ENCODE measurements at regions not wholly inside any gene's neighbourhood (a gene's known extent, or its start where the extent isn't known, plus 50 kb on each side); places are given as distances from the start of the nearest gene placed in this dataset.

GRCh38 chr10:7048061-7048460, 362.8 kb downstream of the SFMBT2 start:
- no peaks in the 10 kb centered on the region for H3K27me3 ChIP-seq (ENCODE audit: insufficient read depth, low read depth)
- no peak overlapping the region for H3K4me2 ChIP-seq
- H3K36me3 ChIP-seq (ENCODE audit: insufficient read depth), result no peaks in the 10 kb centered on the region
- no peak overlapping the region for H3K27ac ChIP-seq
- H4K20me1 ChIP-seq (ENCODE audit: insufficient read depth), result no peaks in the 10 kb centered on the region
- H3K9ac ChIP-seq, result no peak overlapping the region
- TF ChIP-seq CTCF (conservative IDR thresholded peaks at IDR 0.05; ENCODE audit: low read depth, low read length), result no peak
- no peak overlapping the region for H3K4me3 ChIP-seq (IDR thresholded peaks at IDR 0.05; ENCODE audit: insufficient read depth, low read depth, low read length)
- H2AFZ ChIP-seq (ENCODE audit: low read depth), result no peak overlapping the region
- no peaks in the 10 kb centered on the region for H3K4me1 ChIP-seq (ENCODE audit: low read depth, poor library complexity, severe bottlenecking)
- H3K79me2 ChIP-seq (ENCODE audit: insufficient read depth, low read depth), result no peaks in the 10 kb centered on the region

- Histone ChIP-seq H3K36me3 (ENCODE audit: insufficient read depth) (no peaks in the 10 kb centered on the region), H3K9ac (no peak overlapping the region), H2AFZ (ENCODE audit: low read depth) (no peak overlapping the region), H3K79me2 (ENCODE audit: insufficient read depth, low read depth) (no peaks in the 10 kb centered on the region), H3K27ac (no peak overlapping the region), H3K4me3 (IDR thresholded peaks at IDR 0.05; ENCODE audit: insufficient read depth, low read depth, low read length) (no peak overlapping the region), H3K4me1 (ENCODE audit: low read depth, poor library complexity, severe bottlenecking) (no peaks in the 10 kb centered on the region), H4K20me1 (ENCODE audit: insufficient read depth) (no peaks in the 10 kb centered on the region), H3K27me3 (ENCODE audit: insufficient read depth, low read depth) (no peaks in the 10 kb centered on the region), H3K4me2 (no peak overlapping the region)
- no peak for TF ChIP-seq CTCF (conservative IDR thresholded peaks at IDR 0.05; ENCODE audit: low read depth, low read length)
Observed at GRCh38 chr10:7046615-7047014, 364.2 kb downstream of the SFMBT2 start.

GRCh38 chr10:7045891-7046599, 364.8 kb downstream of the SFMBT2 start:
- H2AFZ ChIP-seq (ENCODE audit: low read depth), result no peak overlapping the region
- H3K4me2 ChIP-seq, result no peak overlapping the region
- no peaks in the 10 kb centered on the region for H4K20me1 ChIP-seq (ENCODE audit: insufficient read depth)
- H3K4me3 ChIP-seq (IDR thresholded peaks at IDR 0.05; ENCODE audit: insufficient read depth, low read depth, low read length), result no peak overlapping the region
- H3K79me2 ChIP-seq (ENCODE audit: insufficient read depth, low read depth), result no peaks in the 10 kb centered on the region
- no peaks in the 10 kb centered on the region for H3K36me3 ChIP-seq (ENCODE audit: insufficient read depth)
- H3K9ac ChIP-seq, result no peak overlapping the region
- no peak for TF ChIP-seq CTCF (conservative IDR thresholded peaks at IDR 0.05; ENCODE audit: low read depth, low read length)
- no peaks in the 10 kb centered on the region for H3K27me3 ChIP-seq (ENCODE audit: insufficient read depth, low read depth)
- H3K4me1 ChIP-seq (ENCODE audit: low read depth, poor library complexity, severe bottlenecking), result no peaks in the 10 kb centered on the region
- no peak overlapping the region for H3K27ac ChIP-seq

GRCh38 chr10:7043055-7043653, 367.7 kb downstream of the SFMBT2 start:
- Histone ChIP-seq H2AFZ (ENCODE audit: low read depth) (no peak overlapping the region), H3K36me3 (ENCODE audit: insufficient read depth) (no peaks in the 10 kb centered on the region), H3K4me1 (ENCODE audit: low read depth, poor library complexity, severe bottlenecking) (no peaks in the 10 kb centered on the region), H3K79me2 (ENCODE audit: insufficient read depth, low read depth) (no peaks in the 10 kb centered on the region), H3K4me2 (no peak overlapping the region), H4K20me1 (ENCODE audit: insufficient read depth) (no peaks in the 10 kb centered on the region), H3K9ac (no peak overlapping the region), H3K4me3 (IDR thresholded peaks at IDR 0.05; ENCODE audit: insufficient read depth, low read depth, low read length) (no peak overlapping the region), H3K27me3 (ENCODE audit: insufficient read depth, low read depth) (no peaks in the 10 kb centered on the region), H3K27ac (no peak overlapping the region)
- no peak for TF ChIP-seq CTCF (conservative IDR thresholded peaks at IDR 0.05; ENCODE audit: low read depth, low read length)
